Activated CD8-positive, alpha-beta T cell treated with anti-CD3 and anti-CD28 coated beads for 36 hours (primary cell): ENCODE measurements at regions not wholly inside any gene's neighbourhood (a gene's known extent, or its start where the extent isn't known, plus 50 kb on each side); places are given as distances from the start of the nearest gene placed in this dataset.

Experiments used
- ATAC-seq: fragments of 200-7000 bp; cut with Tn5 transposase; one replicate; pipeline ENCODE4 v1.10.0; 2021; ENCODE audit warnings: mild to moderate bottlenecking, moderate library complexity
- CTCF ChIA-PET: fragments of 350-600 bp; sonication (Branson Sonifier 250); formaldehyde crosslinking; loops from one replicate; lab custom pipeline; 2021; ENCODE audit warnings: antibody characterized with exemption; lab: Charles Lee
- POLR2A ChIA-PET: fragments of 350-600 bp; sonication (Branson Sonifier 250); formaldehyde crosslinking; loops from one replicate; lab custom pipeline; 2021; ENCODE audit warnings: antibody characterized with exemption; lab: Charles Lee
- DNase-seq: peaks from one replicate; pipeline ENCODE4 v3.0.0-alpha.2; 2020
- H3K27ac Mint-ChIP-seq: one replicate; pipeline ENCODE4 v1.8.0; 2021; ENCODE audit warnings: mild to moderate bottlenecking, mixed read lengths
- H3K27me3 Mint-ChIP-seq: one replicate; pipeline ENCODE4 v1.8.0; 2021; ENCODE audit warnings: mixed read lengths
- H3K36me3 Mint-ChIP-seq: one replicate; pipeline ENCODE4 v1.8.0; 2021; ENCODE audit warnings: low read depth, mixed read lengths
- H3K4me1 Mint-ChIP-seq: one replicate; pipeline ENCODE4 v1.8.0; 2021; ENCODE audit warnings: low read depth, mixed read lengths
- H3K4me3 Mint-ChIP-seq: one replicate; pipeline ENCODE4 v1.8.0; 2021; ENCODE audit warnings: mild to moderate bottlenecking, moderate library complexity, mixed read lengths
- H3K9me3 Mint-ChIP-seq: one replicate; pipeline ENCODE4 v1.8.0; 2021; ENCODE audit warnings: mixed read lengths
- CTCF ChIP-seq: fragments of 200-600 bp; IDR thresholded peaks from one replicate; pipeline ENCODE4 v1.8.0; 2022; ENCODE audit warnings: antibody characterized with exemption, mild to moderate bottlenecking
- intact Hi-C: fragments of 100-400 bp; cut with micrococcal nuclease; formaldehyde crosslinking; loops from one replicate; pipeline ENCODE4 v1.10.0; 2022

GRCh38 chrX:147626605-147627004 lies 285.1 kb upstream of the FMR1 start:
- CTCF ChIA-PET, result no interaction called here
- DNase-seq (no peak), ATAC-seq (no peak)
- no peaks in the 10 kb centered on the region for H3K4me1 Mint-ChIP-seq
- no peaks in the 10 kb centered on the region for H3K9me3 Mint-ChIP-seq
- no peaks in the 10 kb centered on the region for H3K36me3 Mint-ChIP-seq
- H3K27me3 Mint-ChIP-seq, result no peaks in the 10 kb centered on the region
- H3K4me3 Mint-ChIP-seq, result no peak overlapping the region
- TF ChIP-seq CTCF, result no peak
- intact Hi-C loops, result no loop called here
- no peak overlapping the region for H3K27ac Mint-ChIP-seq
- POLR2A ChIA-PET, result no interaction called here

GRCh38 chrX:147635186-147635585 lies 276.5 kb upstream of the FMR1 start:
- ChIA-PET POLR2A (no interaction called here), CTCF (no interaction called here)
- H3K9me3 Mint-ChIP-seq, result no peaks in the 10 kb centered on the region
- ATAC-seq (no peak), DNase-seq (no peak)
- no peak for TF ChIP-seq CTCF
- H3K4me1 Mint-ChIP-seq, result no peaks in the 10 kb centered on the region
- H3K36me3 Mint-ChIP-seq, result no peaks in the 10 kb centered on the region
- H3K27me3 Mint-ChIP-seq, result no peaks in the 10 kb centered on the region
- H3K4me3 Mint-ChIP-seq, result no peak overlapping the region
- no peak overlapping the region for H3K27ac Mint-ChIP-seq
- intact Hi-C loops, result no loop called here

- Mint-ChIP-seq H3K4me3 (no peak overlapping the region), H3K9me3 (no peaks in the 10 kb centered on the region), H3K36me3 (no peaks in the 10 kb centered on the region), H3K4me1 (no peaks in the 10 kb centered on the region), H3K27me3 (no peaks in the 10 kb centered on the region), H3K27ac (no peak overlapping the region)
- DNase-seq (no peak), ATAC-seq (no peak)
- CTCF ChIA-PET, result no interaction called here
- intact Hi-C loops, result no loop called here
- POLR2A ChIA-PET, result no interaction called here
- no peak for TF ChIP-seq CTCF
Measured at GRCh38 chrX:147637190-147637589, 274.5 kb upstream of the FMR1 start.

- intact Hi-C loops, result no loop called here
- Mint-ChIP-seq H3K4me1 (no peaks in the 10 kb centered on the region), H3K36me3 (no peaks in the 10 kb centered on the region), H3K4me3 (no peak overlapping the region), H3K27me3 (no peaks in the 10 kb centered on the region), H3K27ac (no peak overlapping the region), H3K9me3 (no peaks in the 10 kb centered on the region)
- DNase-seq (no peak), ATAC-seq (no peak)
- no peak for TF ChIP-seq CTCF
- ChIA-PET POLR2A (no interaction called here), CTCF (no interaction called here)
Measured at GRCh38 chrX:147646949-147647723, 264.6 kb upstream of the FMR1 start.

- Mint-ChIP-seq H3K9me3 (no peaks in the 10 kb centered on the region), H3K4me3 (no peak overlapping the region), H3K27me3 (no peaks in the 10 kb centered on the region), H3K4me1 (no peaks in the 10 kb centered on the region), H3K27ac (no peak overlapping the region), H3K36me3 (no peaks in the 10 kb centered on the region)
- intact Hi-C loops, result no loop called here
- no peak for DNase-seq
- no peak for ATAC-seq
- ChIA-PET CTCF (no interaction called here), POLR2A (no interaction called here)
- TF ChIP-seq CTCF, result no peak
Measured at GRCh38 chrX:147675819-147676218, 235.9 kb upstream of the FMR1 start.
